ENCODE measurements at regions not wholly inside any gene's neighbourhood (a gene's known extent, or its start where the extent isn't known, plus 50 kb on each side); places are given as distances from the start of the nearest gene placed in this dataset.

GRCh38 chr9:107557236-107557990 is 67.8 kb upstream of the KLF4 start:
- intact Hi-C loops (cut with DNase I), result no loop called here
- Histone ChIP-seq H3K9me3 (no peaks in the 10 kb centered on the region), H3K27ac (no peak overlapping the region), H3K4me1 (peaks cover 6% of the 10 kb centered on the region), H3K27me3 (ENCODE audit: low read depth) (no peaks in the 10 kb centered on the region), H3K4me3 (no peak overlapping the region), H3K36me3 (no peaks in the 10 kb centered on the region)
- no peak for TF ChIP-seq CTCF (IDR thresholded peaks at IDR 0.05)
- no peak for DNase-seq
- no peak for ATAC-seq

- intact Hi-C loops (cut with DNase I), result no loop called here
- peak; percentile 56 for DNase-seq
These were observed 65.1 kb upstream of the KLF4 start for GRCh38 chr9:107554636-107555035.

GRCh38 chr9:107548298-107549142 is 59.0 kb upstream of the KLF4 start:
- H3K27me3 ChIP-seq (ENCODE audit: low read depth), result no peaks in the 10 kb centered on the region
- peaks cover 21% of the 10 kb centered on the region for H3K4me1 ChIP-seq
- no peaks in the 10 kb centered on the region for H3K9me3 ChIP-seq
- peak overlapping the region; percentile 64 for H3K27ac ChIP-seq
- ATAC-seq, result peak; percentile 78 to 85
- no peak for DNase-seq
- no peaks in the 10 kb centered on the region for H3K36me3 ChIP-seq
- peak overlapping the region; percentile 24 for H3K4me3 ChIP-seq
- intact Hi-C loops (cut with DNase I), result no loop called here
- no peak for TF ChIP-seq CTCF (IDR thresholded peaks at IDR 0.05)

More at GRCh38 chr9:107554636-107555035, 65.1 kb upstream of the KLF4 start:
- H3K9me3 ChIP-seq, result no peaks in the 10 kb centered on the region
- H3K4me3 ChIP-seq, result no peak overlapping the region
- H3K4me1 ChIP-seq, result peaks cover 6% of the 10 kb centered on the region
- peak; percentile 16 to 76 for ATAC-seq
- no peaks in the 10 kb centered on the region for H3K27me3 ChIP-seq (ENCODE audit: low read depth)
- H3K36me3 ChIP-seq, result no peaks in the 10 kb centered on the region
- no peak for TF ChIP-seq CTCF (IDR thresholded peaks at IDR 0.05)
- H3K27ac ChIP-seq, result no peak overlapping the region

GRCh38 chr9:107547772-107548297 is 58.3 kb upstream of the KLF4 start:
- H3K9me3 ChIP-seq, result no peaks in the 10 kb centered on the region
- intact Hi-C loops (cut with DNase I), result no loop called here

More at GRCh38 chr9:107547772-107548297, 58.3 kb upstream of the KLF4 start:
- Histone ChIP-seq H3K27ac (peak overlapping the region; percentile 64), H3K27me3 (ENCODE audit: low read depth) (no peaks in the 10 kb centered on the region), H3K4me1 (peaks cover 21% of the 10 kb centered on the region), H3K4me3 (no peak overlapping the region), H3K36me3 (no peaks in the 10 kb centered on the region)
- TF ChIP-seq CTCF (IDR thresholded peaks at IDR 0.05), result no peak
- peak in 1 of 2 donors; percentile 7 for ATAC-seq
- DNase-seq, result no peak

Measured in lower lobe of right lung (tissue), 2 donors.